Vagina (tissue), 2 donors: ENCODE measurements at regions not wholly inside any gene's neighbourhood (a gene's known extent, or its start where the extent isn't known, plus 50 kb on each side); places are given as distances from the start of the nearest gene placed in this dataset.

Experiments used
- DNase-seq, 2 donors: peaks; one replicate each; pipeline ENCODE4 v3.0.0-alpha.2; 2017; ENCODE audit errors: extremely low spot score in 2 of 2
- H3K27ac ChIP-seq: fragments of 200-600 bp; sonication (generic); one replicate; pipeline ENCODE4 v1.5.1; 2019
- H3K27me3 ChIP-seq: fragments of 200-600 bp; sonication (generic); one replicate; pipeline ENCODE4 v1.5.1; 2019
- H3K36me3 ChIP-seq, 2 donors: fragments of 200-600 bp; sonication (generic); one replicate each; pipeline ENCODE4 v1.5.1; 2017 to 2019
- H3K4me1 ChIP-seq: fragments of 200-600 bp; sonication (generic); one replicate; pipeline ENCODE4 v1.5.1; 2019
- H3K4me3 ChIP-seq, 2 donors: fragments of 200-600 bp; sonication (generic); 1 replicate in 1 of 2; 2 replicates in 1 of 2; pipeline ENCODE4 v1.5.1; 2016 to 2019
- H3K9me3 ChIP-seq: fragments of 200-600 bp; sonication (generic); one replicate; pipeline ENCODE4 v1.5.1; 2019
- POLR2A ChIP-seq, 2 donors: fragments of 450-650 bp; IDR thresholded peaks; one replicate each; pipeline ENCODE4 v1.6.1; 2017; ENCODE audit warnings: antibody characterized with exemption in 2 of 2, mild to moderate bottlenecking in 2 of 2, moderate library complexity in 2 of 2
- POLR2AphosphoS5 ChIP-seq, 2 donors: sonication (generic); formaldehyde crosslinking; IDR thresholded peaks; one replicate each; pipeline ENCODE4 v1.9.0; 2017; ENCODE audit warnings: antibody characterized with exemption in 2 of 2, mild to moderate bottlenecking in 2 of 2, low read depth in 1 of 2; ENCODE audit not compliant: insufficient read depth in 1 of 2
- intact Hi-C: fragments of 100-400 bp; cut with DNase I; formaldehyde crosslinking; loops from one replicate; pipeline ENCODE4 v1.15.1; 2023
- TF ChIP-seq, protein P1 (sequence below), 3 experiments: fragments of 450-650 bp in 2 of 3; fragments of 200-600 bp in 1 of 3; sonication (generic) in 1 of 3; IDR thresholded peaks; one replicate each; pipeline ENCODE4 v1.5.1; 2017 to 2019; ENCODE audit warnings: antibody characterized with exemption in 3 of 3, mild to moderate bottlenecking in 2 of 3, moderate library complexity in 2 of 3

DNA sequence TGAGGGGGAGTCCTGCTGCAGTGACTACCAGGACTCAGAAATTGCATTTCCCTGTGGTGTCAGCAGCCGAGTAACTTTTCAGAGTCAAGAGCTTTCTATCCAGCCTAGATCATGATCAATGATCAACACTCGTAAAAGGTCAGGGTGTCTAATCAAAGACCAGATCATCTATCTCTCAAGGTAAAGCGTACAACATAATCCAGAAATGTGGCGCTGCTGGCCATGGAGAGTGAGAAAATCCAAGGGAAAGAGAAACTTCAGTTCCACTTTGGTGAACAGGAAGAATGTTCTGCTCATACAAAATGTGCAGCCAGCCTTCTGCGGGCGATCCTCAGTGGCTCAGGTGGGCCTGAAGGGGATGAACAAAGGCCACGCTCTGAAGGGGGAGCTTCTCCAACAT is 1005.8 kb upstream of the NR2F2 start:
- H3K4me3 ChIP-seq, result no peak overlapping the region
- H3K27ac ChIP-seq, result peak overlapping the region; percentile 90
- H3K27me3 ChIP-seq, result no peaks in the 10 kb centered on the region
- no peaks in the 10 kb centered on the region for H3K9me3 ChIP-seq
- intact Hi-C loops, result loop anchor here (5.0 to 10.0 kb wide), 3 partner anchors 62 to 1013 kb away; no protein-coding TSS in a partner anchor
- H3K4me1 ChIP-seq, result no peaks in the 10 kb centered on the region
- no peaks in the 10 kb centered on the region for H3K36me3 ChIP-seq
- TF ChIP-seq POLR2AphosphoS5 (IDR thresholded peaks at IDR 0.05; ENCODE audit: insufficient read depth in 1 of 2, low read depth in 1 of 2) (no peak), POLR2A (IDR thresholded peaks at IDR 0.05) (no peak)
- TF ChIP-seq, protein P1, sequence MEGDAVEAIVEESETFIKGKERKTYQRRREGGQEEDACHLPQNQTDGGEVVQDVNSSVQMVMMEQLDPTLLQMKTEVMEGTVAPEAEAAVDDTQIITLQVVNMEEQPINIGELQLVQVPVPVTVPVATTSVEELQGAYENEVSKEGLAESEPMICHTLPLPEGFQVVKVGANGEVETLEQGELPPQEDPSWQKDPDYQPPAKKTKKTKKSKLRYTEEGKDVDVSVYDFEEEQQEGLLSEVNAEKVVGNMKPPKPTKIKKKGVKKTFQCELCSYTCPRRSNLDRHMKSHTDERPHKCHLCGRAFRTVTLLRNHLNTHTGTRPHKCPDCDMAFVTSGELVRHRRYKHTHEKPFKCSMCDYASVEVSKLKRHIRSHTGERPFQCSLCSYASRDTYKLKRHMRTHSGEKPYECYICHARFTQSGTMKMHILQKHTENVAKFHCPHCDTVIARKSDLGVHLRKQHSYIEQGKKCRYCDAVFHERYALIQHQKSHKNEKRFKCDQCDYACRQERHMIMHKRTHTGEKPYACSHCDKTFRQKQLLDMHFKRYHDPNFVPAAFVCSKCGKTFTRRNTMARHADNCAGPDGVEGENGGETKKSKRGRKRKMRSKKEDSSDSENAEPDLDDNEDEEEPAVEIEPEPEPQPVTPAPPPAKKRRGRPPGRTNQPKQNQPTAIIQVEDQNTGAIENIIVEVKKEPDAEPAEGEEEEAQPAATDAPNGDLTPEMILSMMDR (IDR thresholded peaks at IDR 0.05), result no peak
- no peak for DNase-seq

- no peaks in the 10 kb centered on the region for H3K36me3 ChIP-seq
- H3K4me3 ChIP-seq, result peak overlapping the region; percentile 52 to 65
- H3K27ac ChIP-seq, result peak overlapping the region; percentile 90
- no peaks in the 10 kb centered on the region for H3K4me1 ChIP-seq
- no peaks in the 10 kb centered on the region for H3K27me3 ChIP-seq
- intact Hi-C loops, result loop anchor here (5.0 to 10.0 kb wide), 3 partner anchors 64 to 1011 kb away; no protein-coding TSS in a partner anchor
- DNase-seq, result no peak
- TF ChIP-seq POLR2A (IDR thresholded peaks at IDR 0.05) (no peak), POLR2AphosphoS5 (IDR thresholded peaks at IDR 0.05; ENCODE audit: insufficient read depth in 1 of 2, low read depth in 1 of 2) (no peak)
- TF ChIP-seq, protein P1 (IDR thresholded peaks at IDR 0.05), result no peak
- no peaks in the 10 kb centered on the region for H3K9me3 ChIP-seq
These were observed 1004.6 kb upstream of the NR2F2 start for GRCh38 chr15:95325763-95326404.

- peak in 1 of 2 donors; percentile 38 for TF ChIP-seq POLR2AphosphoS5 (IDR thresholded peaks at IDR 0.05; ENCODE audit: insufficient read depth in 1 of 2, low read depth in 1 of 2)
- no peak for TF ChIP-seq POLR2A (IDR thresholded peaks at IDR 0.05)
- peak overlapping the region; percentile 52 to 65 for H3K4me3 ChIP-seq
- intact Hi-C loops, result loop anchor here (5.0 to 10.0 kb wide), 3 partner anchors 64 to 1011 kb away; no protein-coding TSS in a partner anchor
- no peaks in the 10 kb centered on the region for H3K27me3 ChIP-seq
- H3K36me3 ChIP-seq, result no peaks in the 10 kb centered on the region
- H3K4me1 ChIP-seq, result no peaks in the 10 kb centered on the region
- no peaks in the 10 kb centered on the region for H3K9me3 ChIP-seq
- H3K27ac ChIP-seq, result peak overlapping the region; percentile 90
- DNase-seq, result no peak
These were observed 1003.9 kb upstream of the NR2F2 start for GRCh38 chr15:95326431-95327182.

GRCh38 chr15:95327183-95327525 is 1003.3 kb upstream of the NR2F2 start:
- TF ChIP-seq POLR2A (IDR thresholded peaks at IDR 0.05) (no peak), POLR2AphosphoS5 (IDR thresholded peaks at IDR 0.05; ENCODE audit: insufficient read depth in 1 of 2, low read depth in 1 of 2) (no peak)
- TF ChIP-seq, protein P1 (IDR thresholded peaks at IDR 0.05), result no peak
- intact Hi-C loops, result loop anchor here (5.0 to 10.0 kb wide), 3 partner anchors 65 to 1010 kb away; no protein-coding TSS in a partner anchor
- Histone ChIP-seq H3K9me3 (no peaks in the 10 kb centered on the region), H3K4me3 (peak overlapping the region; percentile 52 to 65), H3K27me3 (no peaks in the 10 kb centered on the region), H3K27ac (peak overlapping the region; percentile 90), H3K36me3 (no peaks in the 10 kb centered on the region), H3K4me1 (no peaks in the 10 kb centered on the region)
- DNase-seq, result no peak

DNA sequence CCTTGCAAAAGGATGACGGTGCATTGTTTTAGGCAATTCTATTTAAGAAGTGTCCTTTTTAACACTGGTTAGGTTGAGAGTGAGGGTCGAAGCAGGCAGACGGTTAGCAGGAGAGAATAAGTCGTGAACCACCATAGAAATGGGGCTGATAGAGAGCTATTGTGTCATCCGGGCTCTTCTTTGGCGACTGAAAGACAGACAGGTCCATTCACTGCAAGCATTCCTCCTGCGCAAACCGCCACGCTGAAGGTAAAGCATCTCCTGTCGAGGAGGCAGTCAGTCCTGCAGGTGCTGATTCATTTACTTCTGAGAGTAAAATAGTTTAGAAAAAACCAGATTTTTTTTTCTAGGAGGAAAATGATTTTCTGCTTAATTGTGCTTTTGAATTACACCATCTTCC is 1002.8 kb upstream of the NR2F2 start:
- no peaks in the 10 kb centered on the region for H3K36me3 ChIP-seq
- no peaks in the 10 kb centered on the region for H3K4me1 ChIP-seq
- intact Hi-C loops, result loop anchor here (5.0 to 10.0 kb wide), 3 partner anchors 65 to 1010 kb away; no protein-coding TSS in a partner anchor
- H3K27ac ChIP-seq, result peak overlapping the region; percentile 90
- DNase-seq, result no peak
- H3K4me3 ChIP-seq, result peak overlapping the region in 1 of 2 donors; percentile 52
- no peak for TF ChIP-seq POLR2AphosphoS5 (IDR thresholded peaks at IDR 0.05; ENCODE audit: insufficient read depth in 1 of 2, low read depth in 1 of 2)
- TF ChIP-seq, protein P1 (IDR thresholded peaks at IDR 0.05), result no peak
- TF ChIP-seq POLR2A (IDR thresholded peaks at IDR 0.05), result no peak
- H3K9me3 ChIP-seq, result no peaks in the 10 kb centered on the region
- H3K27me3 ChIP-seq, result no peaks in the 10 kb centered on the region
